ENCODE measurements at regions not wholly inside any gene's neighbourhood (a gene's known extent, or its start where the extent isn't known, plus 50 kb on each side); places are given as distances from the start of the nearest gene placed in this dataset.

DNA sequence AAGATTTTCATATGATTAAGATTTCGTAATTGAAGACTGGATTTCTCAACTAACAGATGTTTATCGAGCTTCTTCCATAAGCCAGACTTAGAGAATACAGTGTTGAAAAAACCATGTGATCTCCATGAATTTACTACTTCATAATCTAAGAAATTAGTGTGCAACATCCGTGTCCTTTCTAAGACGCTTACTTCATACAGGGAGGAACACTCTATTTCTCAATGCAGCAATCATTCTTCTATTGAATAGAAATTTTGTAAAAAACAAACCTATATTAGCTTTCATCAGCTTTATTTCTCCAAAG lies 946.3 kb downstream of the KCNJ2 start:
- H3K56ac ChIP-seq (replicated peaks; ENCODE audit: insufficient read length, low read depth, low read length) = no peak overlapping the region
- H3K9ac ChIP-seq (replicated peaks in 1 of 4; ENCODE audit: extremely low read depth in 1 of 4, low read depth in 3 of 4, low read length in 3 of 4) = no peak overlapping the region
- H3K4me2 ChIP-seq (ENCODE audit: insufficient read depth in 1 of 2, low read depth in 2 of 2, low read length in 2 of 2) = no peak overlapping the region
- H2BK20ac ChIP-seq (ENCODE audit: low read length) = no peak overlapping the region
- DNase-seq (ENCODE audit: low read depth in 1 of 2, low spot score in 2 of 2) (no peak), FAIRE-seq (no peak)
- H3K79me1 ChIP-seq (ENCODE audit: low read depth, low read length) = no peaks in the 10 kb centered on the region
- H3K4me3 ChIP-seq (ENCODE audit: extremely low read depth in 1 of 4, insufficient read depth in 2 of 4, low read depth in 3 of 4, low read length in 4 of 4) = no peak overlapping the region
- no peaks in the 10 kb centered on the region for H3K79me2 ChIP-seq (ENCODE audit: control insufficient read depth in 1 of 2, insufficient read depth in 2 of 2, low read length in 2 of 2)
- no peak overlapping the region for H2BK120ac ChIP-seq (replicated peaks; ENCODE audit: low read depth, low read length)
- H2BK12ac ChIP-seq (ENCODE audit: low read depth, low read length) = no peak overlapping the region
- H4K5ac ChIP-seq (ENCODE audit: insufficient read length, low read depth, low read length) = no peak overlapping the region
- no peak overlapping the region for H4K8ac ChIP-seq (ENCODE audit: extremely low read depth, insufficient read depth, low read length)
- no peak overlapping the region for H4K91ac ChIP-seq (replicated peaks; ENCODE audit: insufficient read length, low read length)
- H2AK5ac ChIP-seq (ENCODE audit: low read depth, low read length) = no peak overlapping the region
- no peak overlapping the region for H2AFZ ChIP-seq (ENCODE audit: low read length)
- no peak overlapping the region for H3K27ac ChIP-seq (ENCODE audit: low read depth, low read length)
- no peaks in the 10 kb centered on the region for H3K9me3 ChIP-seq (ENCODE audit: insufficient read depth in 2 of 2, low read depth in 1 of 2, low read length in 1 of 2)
- no peak overlapping the region for H2BK15ac ChIP-seq (ENCODE audit: low read length)
- 97% methylated on average over 4 of the region's 4 CpGs; no CpG with 5 or more reads in 1 of the 2 experiments for WGBS, 2 experiments (ENCODE audit: extremely low coverage in 1 of 2, insufficient coverage in 1 of 2, insufficient read length in 1 of 2, insufficient replicate concordance in 2 of 2, low coverage in 1 of 2, low lambda C conversion rate in 2 of 2, missing lambda C conversion rate in 1 of 2)
- no peak overlapping the region for H3K23ac ChIP-seq (ENCODE audit: insufficient read length)
- ChIA-PET CTCF (ENCODE audit: partially characterized antibody) (interaction anchor here (0.9 to 1.8 kb wide), 5 partner anchors 19 to 996 kb away, joined by 3 to 5 read pairs (median 3); no protein-coding TSS in a partner anchor), POLR2A (ENCODE audit: partially characterized antibody) (no interaction called here)
- H3K4ac ChIP-seq (replicated peaks; ENCODE audit: insufficient read length, low read depth, low read length) = no peak overlapping the region
- no peak overlapping the region for H3K14ac ChIP-seq (ENCODE audit: insufficient read length)
- H3K23me2 ChIP-seq (ENCODE audit: low read depth, low read length) = no peaks in the 10 kb centered on the region
- H3K36me3 ChIP-seq (ENCODE audit: control insufficient read depth in 2 of 4, insufficient read depth in 4 of 4, low read length in 3 of 4) = no peaks in the 10 kb centered on the region
- no peak overlapping the region for H2BK5ac ChIP-seq (ENCODE audit: low read depth, low read length)
- H3K4me1 ChIP-seq (replicated peaks in 1 of 4; ENCODE audit: control insufficient read depth in 3 of 4, insufficient read depth in 4 of 4, low read length in 3 of 4) = no peaks in the 10 kb centered on the region
- no peak overlapping the region for H3K18ac ChIP-seq (ENCODE audit: extremely low read depth, low read length)
- H3K27me3 ChIP-seq (replicated peaks in 1 of 4; ENCODE audit: control insufficient read depth in 3 of 4, extremely low read depth in 1 of 4, insufficient read depth in 3 of 4, low read length in 3 of 4) = no peaks in the 10 kb centered on the region
- H4K20me1 ChIP-seq (replicated peaks in 1 of 2; ENCODE audit: control insufficient read depth in 1 of 2, insufficient read depth in 2 of 2, low read length in 2 of 2) = no peaks in the 10 kb centered on the region
- TF ChIP-seq CHD2 (IDR thresholded peaks at IDR 0.05; ENCODE audit: low read length) = no peak
- no peak for TF ChIP-seq JUN (IDR thresholded peaks at IDR 0.05; ENCODE audit: low read depth, low read length)
- TF ChIP-seq SIN3A (conservative IDR thresholded peaks at IDR 0.05 in 1 of 2, IDR thresholded peaks at IDR 0.05 in 1 of 2; ENCODE audit: low read depth in 1 of 2, low read length in 2 of 2) = no peak
- no peak for TF ChIP-seq BRCA1 (IDR thresholded peaks at IDR 0.05; ENCODE audit: low read depth, low read length)
- TF ChIP-seq NANOG (IDR thresholded peaks at IDR 0.05; ENCODE audit: insufficient read depth, low read depth, low read length, poor library complexity, severe bottlenecking) = no peak
- no peak for TF ChIP-seq SIRT6 (IDR thresholded peaks at IDR 0.05; ENCODE audit: low read length)
- TF ChIP-seq, protein P1, sequence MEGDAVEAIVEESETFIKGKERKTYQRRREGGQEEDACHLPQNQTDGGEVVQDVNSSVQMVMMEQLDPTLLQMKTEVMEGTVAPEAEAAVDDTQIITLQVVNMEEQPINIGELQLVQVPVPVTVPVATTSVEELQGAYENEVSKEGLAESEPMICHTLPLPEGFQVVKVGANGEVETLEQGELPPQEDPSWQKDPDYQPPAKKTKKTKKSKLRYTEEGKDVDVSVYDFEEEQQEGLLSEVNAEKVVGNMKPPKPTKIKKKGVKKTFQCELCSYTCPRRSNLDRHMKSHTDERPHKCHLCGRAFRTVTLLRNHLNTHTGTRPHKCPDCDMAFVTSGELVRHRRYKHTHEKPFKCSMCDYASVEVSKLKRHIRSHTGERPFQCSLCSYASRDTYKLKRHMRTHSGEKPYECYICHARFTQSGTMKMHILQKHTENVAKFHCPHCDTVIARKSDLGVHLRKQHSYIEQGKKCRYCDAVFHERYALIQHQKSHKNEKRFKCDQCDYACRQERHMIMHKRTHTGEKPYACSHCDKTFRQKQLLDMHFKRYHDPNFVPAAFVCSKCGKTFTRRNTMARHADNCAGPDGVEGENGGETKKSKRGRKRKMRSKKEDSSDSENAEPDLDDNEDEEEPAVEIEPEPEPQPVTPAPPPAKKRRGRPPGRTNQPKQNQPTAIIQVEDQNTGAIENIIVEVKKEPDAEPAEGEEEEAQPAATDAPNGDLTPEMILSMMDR (IDR thresholded peaks at IDR 0.05; ENCODE audit: control extremely low read depth in 1 of 3, insufficient read depth in 1 of 3, low read depth in 1 of 3, low read length in 3 of 3) = no peak
- TF ChIP-seq RBBP5 (IDR thresholded peaks at IDR 0.05; ENCODE audit: borderline replicate concordance, low read depth, low read length) = no peak
- no peak for TF ChIP-seq KDM1A (IDR thresholded peaks at IDR 0.05; ENCODE audit: borderline replicate concordance, low read length)
- no peak for TF ChIP-seq CBX8 (IDR thresholded peaks at IDR 0.05; ENCODE audit: borderline replicate concordance, low read depth, low read length)
- TF ChIP-seq SP4 (IDR thresholded peaks at IDR 0.05; ENCODE audit: low read length) = no peak
- no peak for TF ChIP-seq HDAC2 (IDR thresholded peaks at IDR 0.05; ENCODE audit: borderline replicate concordance in 1 of 2, low read depth in 2 of 2, low read length in 2 of 2)
- TF ChIP-seq EZH2 (IDR thresholded peaks at IDR 0.05; ENCODE audit: low read depth, low read length, severe bottlenecking) = no peak
